HG03060 (cell line): ENCODE measurements at regions not wholly inside any gene's neighbourhood (a gene's known extent, or its start where the extent isn't known, plus 50 kb on each side); places are given as distances from the start of the nearest gene placed in this dataset.
"Not testable (repeated sequence)": the region's sequence is repeated elsewhere in the genome, so short reads cannot be mapped to it uniquely, and the experiment has no call there.

Source experiments
- ATAC-seq: cut with Tn5 transposase; IDR thresholded peaks from one replicate; pipeline ENCODE4 v1.9.1; 2021; ENCODE audit warnings: low read depth, moderate number of reproducible peaks; ENCODE audit not compliant: unreplicated experiment

DNA sequence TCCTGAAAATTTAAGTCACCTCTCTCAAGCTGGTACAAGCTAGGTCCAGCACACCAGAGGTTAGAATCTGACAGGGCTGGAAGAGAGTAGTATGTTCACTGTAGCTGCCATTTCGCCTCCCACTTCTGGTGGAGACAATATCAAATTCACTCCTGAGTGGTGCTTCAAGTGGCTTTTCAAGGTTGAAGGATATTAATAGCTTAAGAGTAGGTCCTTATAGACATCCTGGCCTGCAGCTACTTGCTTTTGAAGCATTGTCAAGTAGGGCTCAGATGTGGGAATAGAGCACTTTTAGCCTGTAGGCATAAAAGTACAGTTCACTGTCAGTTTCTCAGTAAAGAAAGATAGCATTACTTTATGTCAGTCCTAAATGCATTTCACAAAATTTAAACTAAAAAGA is 270.5 kb upstream of the PLPP4 start:
- no peak for ATAC-seq

DNA sequence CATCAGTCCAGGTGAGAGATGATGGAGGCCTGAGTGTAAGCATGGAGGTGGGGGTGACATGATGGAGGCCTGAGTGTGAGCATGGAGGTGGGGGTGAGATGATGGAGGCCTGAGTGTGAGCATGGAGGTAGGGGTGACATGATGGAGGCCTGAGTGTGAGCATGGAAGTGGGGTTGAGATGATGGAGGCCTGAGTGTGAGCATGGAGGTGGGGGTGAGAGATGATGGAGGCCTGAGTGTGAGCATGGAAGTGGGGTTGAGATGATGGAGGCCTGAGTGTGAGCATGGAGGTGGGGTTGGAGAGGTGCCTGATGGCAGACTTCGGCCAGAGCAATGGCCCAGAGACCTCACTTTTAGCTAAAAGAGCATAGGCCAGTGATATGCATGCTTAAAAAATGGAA is 269.9 kb upstream of the PLPP4 start:
- not testable (repeated sequence) for ATAC-seq

DNA sequence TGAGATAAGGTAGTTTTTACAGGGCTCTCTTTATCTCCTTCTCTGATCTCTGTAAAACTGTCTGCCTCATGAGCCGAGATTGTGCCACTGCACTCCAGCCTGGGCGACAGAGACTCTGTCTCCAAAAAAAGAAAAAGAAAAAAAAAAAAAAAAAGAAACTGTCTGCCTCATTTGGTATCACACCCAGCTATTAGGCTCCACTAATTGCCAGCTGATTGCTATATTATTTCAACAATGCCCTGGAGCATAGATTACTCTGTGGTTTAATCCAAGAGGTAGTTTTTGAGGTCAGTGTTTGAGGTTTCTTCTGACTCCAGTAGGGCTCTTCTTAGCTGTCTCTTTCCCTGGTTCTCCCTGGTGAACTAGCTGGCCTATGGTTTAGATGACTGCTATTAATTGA is 268.1 kb upstream of the PLPP4 start:
- no peak for ATAC-seq

DNA sequence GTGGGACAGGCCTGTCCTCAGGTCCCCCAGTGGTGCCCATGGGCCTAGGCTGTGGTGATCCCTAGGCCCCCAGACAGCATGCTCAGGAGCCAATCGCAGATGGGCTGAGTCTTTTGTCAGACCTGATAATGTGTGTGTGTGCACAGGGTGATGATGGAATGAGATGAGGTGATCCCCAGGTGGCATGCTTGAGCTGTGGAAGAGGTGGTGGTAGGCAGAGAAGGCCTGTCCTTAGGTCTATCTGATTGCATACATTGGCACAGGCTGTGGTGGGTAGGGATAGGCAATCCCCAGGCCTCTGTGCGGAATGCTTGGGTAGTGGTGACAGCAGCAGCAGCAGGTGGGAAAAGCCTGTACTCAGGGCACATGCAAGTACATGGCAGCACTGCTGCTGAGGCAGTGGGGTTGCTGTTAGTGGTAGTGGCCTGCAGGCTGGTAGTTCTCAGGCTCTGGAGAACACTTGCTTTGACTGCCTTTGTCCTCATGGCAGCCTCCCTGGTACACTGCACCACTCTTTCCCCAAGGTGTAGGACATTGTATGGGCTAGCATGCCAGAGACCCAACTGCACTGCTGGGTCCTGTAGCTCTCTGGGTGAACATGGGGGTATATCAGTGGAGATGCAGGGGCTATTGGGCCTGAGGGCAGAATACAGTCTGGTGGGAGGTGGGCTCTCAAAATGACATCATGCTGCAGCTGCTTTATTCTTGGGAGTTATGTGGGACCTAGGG is 260.9 kb upstream of the PLPP4 start:
- ATAC-seq = no peak

DNA sequence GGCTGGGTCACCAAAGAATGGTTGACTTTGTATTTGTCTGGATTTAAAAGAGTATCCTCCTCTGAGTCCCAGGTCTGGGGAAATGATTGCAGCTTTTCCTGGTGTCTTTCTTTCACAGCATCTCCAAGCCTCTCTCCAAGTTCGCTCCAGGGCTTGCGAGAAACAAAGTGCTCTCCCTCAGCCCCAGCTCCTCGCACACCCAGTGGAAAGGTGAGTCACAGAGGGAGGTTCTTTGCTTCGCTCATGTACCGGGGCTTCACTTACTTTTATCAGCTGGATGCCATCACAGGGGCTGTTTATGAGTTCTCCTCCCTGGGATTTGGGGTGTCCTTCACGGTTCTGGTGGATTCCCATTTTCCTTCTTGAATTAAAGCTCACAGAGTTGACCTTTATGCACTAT is 252.2 kb upstream of the PLPP4 start:
- no peak for ATAC-seq

DNA sequence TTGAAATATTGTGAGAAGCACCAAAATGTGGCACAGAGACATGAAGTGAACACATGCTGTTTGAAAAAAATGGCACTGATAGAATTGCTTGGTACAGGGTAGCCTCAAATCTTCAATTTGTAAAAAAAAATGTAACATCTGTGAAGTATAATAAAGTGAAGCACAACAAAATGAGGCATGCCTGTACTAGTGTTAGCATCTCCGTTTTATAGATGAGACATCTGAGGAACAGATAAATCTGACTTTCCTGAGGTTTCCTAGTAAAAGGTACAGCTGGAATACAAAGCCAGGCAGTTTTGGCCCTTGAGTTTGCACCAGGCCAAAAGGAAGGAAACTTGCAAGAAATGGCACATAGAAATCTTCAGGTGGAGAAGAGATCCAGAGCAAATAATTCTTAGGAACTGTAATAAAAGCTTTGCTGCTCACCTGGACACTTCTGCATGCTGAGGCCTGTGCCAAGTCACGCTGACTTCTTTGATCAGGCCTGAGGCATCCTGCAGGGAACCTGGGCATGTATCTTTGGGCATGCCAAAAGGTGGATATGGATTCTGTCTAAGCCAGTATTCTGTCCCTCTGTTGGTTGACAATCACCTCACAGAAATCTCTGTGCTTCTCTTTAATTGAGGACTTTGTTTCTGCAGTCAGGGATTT is 251.5 kb upstream of the PLPP4 start:
- ATAC-seq = no peak

DNA sequence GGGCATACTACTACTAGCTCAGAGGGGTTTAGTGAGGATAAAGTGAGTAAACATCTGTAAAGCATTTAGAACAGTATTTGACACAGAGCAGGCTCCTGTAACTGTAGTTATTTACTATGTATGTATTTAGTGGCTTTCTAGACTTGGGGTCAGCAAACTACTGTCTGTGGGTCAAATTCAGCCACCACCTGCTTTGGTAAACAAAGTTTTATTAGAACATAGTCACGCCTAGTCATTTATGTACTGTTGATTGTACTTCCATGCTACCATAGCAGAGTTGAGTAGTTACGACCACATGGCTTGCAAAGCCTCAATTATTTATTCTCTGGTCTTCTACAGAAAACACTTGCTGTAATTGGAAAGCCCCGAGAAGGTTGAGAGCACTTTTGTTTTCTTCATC is 248.5 kb upstream of the PLPP4 start:
- ATAC-seq = no peak

DNA sequence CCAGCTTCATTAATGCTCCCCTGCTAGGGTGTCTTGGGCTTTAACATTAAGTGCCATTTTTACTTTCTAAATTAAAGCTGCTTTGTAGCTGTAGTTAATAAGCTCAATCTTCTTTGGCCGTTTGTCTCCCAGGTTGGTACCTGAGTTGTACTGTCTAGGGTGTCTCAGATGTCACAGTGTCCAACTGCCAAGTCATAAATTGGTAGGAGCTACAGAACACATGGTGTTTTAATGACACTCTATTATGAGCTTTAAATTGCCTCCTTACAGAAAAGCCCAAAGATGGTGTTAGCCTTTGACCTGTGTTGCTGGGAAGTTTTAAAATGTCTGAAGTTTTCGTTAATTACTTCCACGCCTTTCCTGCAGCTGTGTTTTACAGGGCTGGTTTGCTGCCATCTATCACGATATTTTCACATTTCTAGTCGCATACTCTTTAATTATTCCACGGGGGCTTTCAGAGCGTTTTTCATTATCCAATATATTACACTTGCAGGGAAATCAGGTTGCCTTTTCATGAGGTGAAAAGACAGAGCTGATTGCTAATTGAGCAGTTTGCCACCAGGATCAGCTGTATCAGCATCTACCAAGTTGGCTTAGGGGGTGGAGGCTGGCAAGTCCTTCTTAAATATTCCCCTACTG is 247.8 kb upstream of the PLPP4 start:
- ATAC-seq = no peak

DNA sequence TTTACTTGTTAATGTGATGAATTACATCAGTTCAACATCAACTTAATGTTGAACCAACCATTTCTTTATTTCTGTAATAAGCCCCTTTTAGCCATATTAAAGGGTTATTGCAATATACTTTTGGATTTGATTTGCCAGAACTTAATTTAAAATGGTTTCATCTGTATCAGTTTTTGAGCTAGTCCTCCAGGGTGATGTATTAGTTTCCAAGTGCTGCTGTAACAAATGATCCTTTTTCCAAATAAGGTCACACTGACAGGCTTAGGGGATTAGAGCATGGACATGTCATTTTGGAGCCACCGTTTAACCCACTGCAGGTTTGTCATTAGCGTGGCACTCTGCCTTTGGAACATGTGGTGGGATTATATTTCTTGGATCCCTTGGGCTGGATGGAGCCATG is 244.8 kb upstream of the PLPP4 start:
- ATAC-seq = no peak

DNA sequence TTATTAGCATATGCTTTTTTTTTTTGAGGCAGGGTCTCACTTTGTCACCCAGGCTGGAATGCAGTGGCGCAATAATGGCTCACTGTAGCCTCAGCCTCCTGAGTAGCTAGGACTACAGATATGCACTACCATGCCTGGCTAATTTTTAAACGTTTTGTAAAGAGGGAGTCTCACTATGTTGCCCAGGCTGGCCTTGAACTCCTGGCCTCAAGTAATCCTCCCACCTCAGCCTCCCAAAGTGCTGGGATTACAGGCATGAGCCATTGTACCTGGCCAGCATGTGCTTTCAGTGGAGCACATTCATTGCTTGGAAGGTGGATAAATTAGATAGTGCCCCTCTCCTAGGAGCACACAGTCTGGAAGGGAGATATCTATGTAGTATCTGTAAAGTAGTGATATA is 243.7 kb upstream of the PLPP4 start:
- ATAC-seq = not testable (repeated sequence)

DNA sequence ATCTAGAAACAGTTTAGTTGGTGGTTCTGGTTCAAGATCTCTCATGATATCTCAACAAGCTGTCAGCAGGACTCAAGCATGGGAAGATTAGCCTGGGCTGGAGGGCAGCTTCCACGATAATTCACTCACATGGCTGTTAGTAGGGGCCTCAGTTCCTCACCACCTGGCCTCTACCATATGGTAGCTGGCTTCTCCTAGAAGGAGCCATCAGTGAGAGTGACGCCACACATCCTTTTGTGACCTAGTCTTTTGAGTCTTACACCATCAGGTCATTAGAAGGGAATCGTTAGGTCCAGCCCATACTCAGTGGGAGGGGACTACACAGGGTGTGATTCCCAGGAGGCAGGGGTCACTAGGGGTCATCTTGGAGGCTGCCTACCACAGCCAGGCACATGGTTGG is 239.3 kb upstream of the PLPP4 start:
- no peak for ATAC-seq

DNA sequence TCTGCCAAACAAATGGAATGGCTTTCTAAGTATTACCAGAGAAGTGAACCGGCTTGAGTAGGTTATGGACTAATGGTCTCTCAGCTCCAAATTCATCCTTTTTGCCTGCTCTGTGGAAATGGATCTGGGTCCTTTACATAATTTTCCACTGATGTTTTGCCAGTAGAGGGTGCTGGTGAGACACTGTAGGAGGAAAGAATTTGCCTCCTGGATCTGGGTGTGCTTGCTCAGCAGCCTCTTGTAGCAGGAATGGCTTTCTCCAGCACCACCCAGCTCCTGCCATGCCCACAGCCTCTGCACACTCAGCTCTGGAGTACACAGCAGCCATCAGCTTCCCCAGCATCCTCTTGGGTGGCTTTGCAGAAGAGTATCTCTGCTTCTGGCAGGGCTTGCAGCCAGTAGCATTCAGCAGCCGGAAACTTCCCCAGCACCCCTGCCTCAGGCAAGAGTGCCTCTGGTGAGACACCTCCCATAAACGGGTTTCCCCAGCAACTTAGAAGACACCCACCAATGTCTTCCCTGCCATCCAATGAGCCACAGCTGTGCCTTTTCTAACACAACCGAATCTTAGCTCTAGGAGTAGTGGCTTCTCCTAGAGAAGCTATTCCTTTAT is 235.0 kb upstream of the PLPP4 start:
- peak; percentile 44 for ATAC-seq

DNA sequence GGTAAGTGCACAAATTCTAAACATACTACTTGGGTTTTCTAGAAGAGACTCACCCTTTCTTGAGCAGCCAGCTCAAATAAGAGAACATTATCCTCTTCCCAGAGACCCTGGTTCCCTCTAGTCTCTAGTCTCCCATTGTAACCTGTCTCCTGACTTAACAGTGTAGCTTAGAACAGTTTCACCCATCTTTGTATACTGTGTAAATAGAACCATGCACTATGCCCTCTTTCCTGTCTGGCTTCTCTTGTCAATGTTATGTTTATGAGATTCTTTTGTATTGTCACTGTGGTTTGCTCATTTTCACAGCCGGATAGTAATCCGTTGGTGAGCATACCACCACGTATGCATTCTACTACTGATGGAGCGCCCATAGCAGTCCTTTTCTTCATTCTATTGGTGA is 227.4 kb upstream of the PLPP4 start:
- ATAC-seq = no peak

DNA sequence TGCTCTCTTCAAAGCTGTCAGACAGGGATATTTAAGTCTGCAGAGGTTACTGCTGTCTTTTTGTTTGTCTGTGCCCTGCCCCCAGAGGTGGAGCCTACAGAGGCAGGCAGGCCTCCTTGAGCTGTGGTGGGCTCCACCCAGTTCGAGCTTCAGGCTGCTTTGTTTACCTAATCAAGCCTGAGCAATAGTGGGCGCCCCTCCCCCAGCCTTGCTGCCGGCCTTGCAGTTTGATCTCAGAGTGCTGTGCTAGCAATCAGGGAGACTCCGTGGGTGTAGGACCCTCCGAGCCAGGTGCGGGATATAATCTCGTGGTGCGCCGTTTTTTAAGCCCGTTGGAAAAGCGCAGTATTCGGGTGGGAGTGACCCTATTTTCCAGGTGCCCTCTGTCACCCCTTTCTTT is 217.3 kb upstream of the PLPP4 start:
- not testable (repeated sequence) for ATAC-seq

DNA sequence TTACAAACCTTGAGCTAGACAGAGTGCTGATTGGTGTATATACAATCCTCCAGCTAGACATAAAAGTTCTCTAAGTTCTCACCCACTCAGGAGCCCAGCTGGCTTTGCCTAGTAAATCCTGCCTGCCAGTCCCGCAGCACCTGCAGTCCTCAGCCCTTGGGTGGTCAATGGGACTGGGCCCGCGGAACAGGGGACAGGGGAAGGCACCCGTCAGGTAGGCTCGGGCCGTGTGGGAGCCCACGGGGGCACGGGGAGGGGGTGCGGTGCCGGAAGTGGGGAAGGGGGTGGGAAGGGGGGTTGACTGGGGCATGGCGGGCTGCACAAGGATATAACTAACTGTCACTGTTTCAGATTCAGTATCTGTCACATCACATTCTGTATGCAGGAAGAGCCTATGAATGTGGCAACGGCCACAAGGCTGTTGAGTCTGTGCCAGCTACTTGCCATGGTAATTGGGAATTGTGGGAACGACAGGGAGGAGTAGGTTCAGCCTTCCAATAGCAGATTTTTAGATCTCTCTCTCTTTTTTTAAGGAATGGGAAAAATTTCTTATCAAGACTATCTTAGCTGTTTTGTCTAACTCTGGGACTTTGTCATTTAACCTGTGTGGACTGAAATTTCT is 205.1 kb upstream of the PLPP4 start:
- no peak for ATAC-seq

DNA sequence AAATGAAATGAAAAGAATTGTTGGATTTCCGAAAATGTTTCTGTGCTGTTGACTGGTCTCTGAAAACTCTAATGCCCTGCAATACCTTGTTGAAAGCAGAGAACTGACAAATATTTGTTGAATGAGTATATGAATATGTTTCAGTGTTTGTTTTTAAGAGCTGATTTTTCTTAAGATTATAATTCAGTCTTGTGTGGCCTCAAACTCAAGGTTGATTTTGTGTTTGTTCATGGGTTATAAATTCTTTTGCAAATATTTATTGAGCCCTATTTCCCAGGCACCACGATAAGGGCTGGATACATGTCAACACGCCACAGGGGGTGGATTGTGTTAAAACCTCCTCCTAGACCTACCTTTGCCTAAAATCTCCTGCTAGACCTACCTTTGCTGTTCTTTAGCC is 203.9 kb upstream of the PLPP4 start:
- ATAC-seq = no peak

DNA sequence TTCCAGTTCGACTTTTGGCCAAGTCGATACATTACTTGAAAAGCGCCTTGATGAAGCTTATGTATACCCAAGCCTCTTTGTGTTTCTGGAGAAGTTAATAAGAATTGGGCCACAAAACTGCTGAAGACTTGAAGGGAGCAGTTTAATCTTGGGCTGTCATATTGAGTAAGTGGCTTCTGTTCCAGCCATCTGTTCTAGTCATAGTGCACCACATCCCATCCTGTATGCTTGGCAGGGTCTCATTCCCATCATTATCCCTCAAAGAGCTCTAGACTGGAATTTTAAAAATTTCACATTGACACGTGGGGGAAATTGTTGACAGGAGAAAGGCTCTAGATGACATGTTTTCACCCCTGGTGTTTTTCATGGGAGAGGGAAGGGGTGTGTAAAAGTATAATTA is 196.6 kb upstream of the PLPP4 start:
- no peak for ATAC-seq

DNA sequence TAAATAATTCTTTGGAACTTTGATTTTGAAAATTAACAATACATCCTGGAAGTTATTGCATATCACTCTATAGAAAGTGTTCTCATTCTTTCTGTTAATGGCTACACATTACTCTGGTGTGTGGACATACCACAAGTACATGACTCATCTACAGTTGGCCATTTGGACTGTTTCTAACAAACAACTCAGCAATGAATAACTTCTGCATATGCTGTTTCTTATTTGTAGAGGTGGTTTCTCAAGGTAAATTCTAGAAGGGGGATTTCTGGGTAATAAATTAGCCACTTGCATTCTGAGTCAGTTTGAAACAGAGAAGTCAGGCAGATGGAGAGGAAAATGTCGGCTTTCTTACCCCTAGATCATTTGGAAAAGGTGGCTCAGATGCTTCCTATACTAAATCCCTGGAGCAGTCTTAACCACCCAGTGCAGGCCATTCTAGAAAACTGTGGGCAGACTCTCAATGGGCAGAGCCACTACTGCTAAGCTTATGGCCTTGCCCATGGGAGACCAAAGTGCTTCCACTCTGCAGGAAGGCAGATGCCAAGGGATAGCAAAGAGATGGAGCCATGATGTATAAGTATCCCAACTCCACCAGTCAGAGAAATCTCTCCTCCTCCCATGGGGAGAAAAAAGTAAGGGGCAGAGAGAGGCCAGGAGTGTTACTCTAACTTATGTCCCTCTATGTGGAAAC is 194.0 kb upstream of the PLPP4 start:
- ATAC-seq = peak; percentile 52

DNA sequence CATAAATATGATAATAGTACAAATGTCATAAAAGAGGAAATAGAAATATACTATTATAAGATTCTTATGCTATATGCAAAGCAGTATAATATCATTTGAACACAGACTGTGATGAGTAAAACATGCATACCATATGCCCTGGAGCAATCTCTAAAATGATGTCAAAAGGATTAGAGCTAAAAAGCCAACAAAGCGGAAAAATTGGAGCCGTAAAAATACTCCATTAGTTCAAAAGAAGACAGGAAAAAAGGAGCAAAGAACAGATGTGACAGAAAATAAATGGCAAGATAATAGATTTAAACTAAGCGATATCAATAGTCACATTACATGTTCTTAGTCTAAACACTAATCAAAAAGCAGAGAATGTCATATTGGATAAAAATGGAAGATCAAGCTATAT is 191.0 kb upstream of the PLPP4 start:
- ATAC-seq = no peak

DNA sequence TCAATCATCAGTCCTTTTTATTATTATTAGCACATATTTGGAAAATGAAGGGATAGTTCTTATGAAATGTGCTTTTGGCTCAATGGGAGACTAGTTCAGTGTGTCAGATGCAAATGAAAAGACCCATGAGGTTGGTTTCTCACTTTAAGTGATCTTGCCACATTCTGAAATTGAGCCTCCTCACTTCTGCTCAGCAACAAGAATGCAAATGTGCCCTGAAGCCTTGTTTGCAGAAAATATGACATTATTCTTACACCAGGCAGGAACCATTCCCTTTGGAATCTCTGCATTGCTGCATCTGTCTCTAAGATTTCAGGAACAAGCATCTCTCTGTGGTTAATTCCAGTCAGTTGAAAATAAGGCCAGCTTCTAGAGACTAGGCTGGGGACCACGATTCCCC is 186.1 kb upstream of the PLPP4 start:
- no peak for ATAC-seq

DNA sequence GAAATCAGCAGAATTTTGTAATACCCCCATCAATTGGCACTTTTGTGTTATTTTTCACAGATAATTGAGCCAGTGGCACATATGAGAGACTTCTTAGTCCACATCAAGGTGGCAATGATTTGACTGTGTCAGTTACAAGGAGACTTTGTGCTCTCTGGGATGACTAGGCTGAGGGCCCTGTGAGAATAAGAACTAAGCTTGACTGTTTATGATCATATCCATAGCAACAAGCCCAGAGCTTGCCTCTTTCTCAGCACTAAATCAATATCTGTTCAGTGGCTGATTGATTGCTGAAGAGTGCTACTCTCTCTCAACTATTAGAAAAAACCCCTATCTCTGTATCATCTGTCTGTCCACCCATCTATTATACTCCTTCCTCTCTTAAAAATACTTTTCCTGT is 185.3 kb upstream of the PLPP4 start:
- ATAC-seq = no peak
